ENCODE measurements at regions not wholly inside any gene's neighbourhood (a gene's known extent, or its start where the extent isn't known, plus 50 kb on each side); places are given as distances from the start of the nearest gene placed in this dataset.

DNA sequence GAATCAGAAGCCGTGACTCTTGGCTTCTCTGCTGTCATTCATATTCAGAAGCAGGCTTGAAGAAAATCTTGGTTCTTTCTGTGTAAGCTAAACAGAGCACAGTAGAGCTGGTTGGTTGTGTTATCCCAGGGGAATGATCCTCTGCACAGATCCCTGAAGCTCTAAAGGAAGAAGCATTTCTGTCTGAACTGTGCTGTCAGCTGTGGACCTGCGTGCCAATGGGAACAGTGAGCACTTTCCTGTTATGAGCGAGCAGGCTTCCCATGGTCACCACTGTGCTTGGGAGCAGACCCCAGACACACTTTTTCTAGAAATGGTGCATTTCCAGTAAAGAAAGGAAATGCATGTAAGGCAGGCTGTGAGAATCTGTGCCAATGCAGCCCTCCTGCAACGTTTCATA, 490.2 kb downstream of the EPM2A start:
- no peak for DNase-seq
- Histone ChIP-seq H3K56ac (ENCODE audit: insufficient read length, low read depth, low read length) (no peak overlapping the region), H3K27ac (ENCODE audit: insufficient read length, low read depth, low read length) (no peak overlapping the region)

More for the DNA sequence above, 490.2 kb downstream of the EPM2A start:
- H3K79me1 ChIP-seq (ENCODE audit: insufficient read depth, low read depth, low read length, poor library complexity, severe bottlenecking) = no peaks in the 10 kb centered on the region
- H4K5ac ChIP-seq (ENCODE audit: insufficient read length, low read depth, low read length) = no peak overlapping the region
- H3K23ac ChIP-seq (ENCODE audit: insufficient read length, low read depth, low read length) = no peak overlapping the region
- no peak overlapping the region for H3T11ph ChIP-seq (ENCODE audit: low read length)
- no peaks in the 10 kb centered on the region for H4K20me1 ChIP-seq (ENCODE audit: control insufficient read depth, insufficient read depth, insufficient read length)
- no peak overlapping the region for H2BK15ac ChIP-seq (ENCODE audit: low read depth, low read length)
- Mint-ChIP-seq H3K4me3 (no peak overlapping the region), H3K9me3 (no peaks in the 10 kb centered on the region), H3K36me3 (ENCODE audit: insufficient read depth in 1 of 3, low read depth in 3 of 3) (no peaks in the 10 kb centered on the region), H3K27ac (no peak overlapping the region), H3K4me1 (peaks cover 0 to 3% of the 10 kb centered on the region in 2 experiments; a peak in 1 of 4 replicates), H3K27me3 (ENCODE audit: low read depth) (0 out of 2 replicates have a peak, but pooled peaks cover 2% of the 10 kb centered on the region)
- H3K14ac ChIP-seq (ENCODE audit: insufficient read depth, low read length) = no peak overlapping the region
- no peak overlapping the region for H2BK120ac ChIP-seq (ENCODE audit: low read depth, low read length, poor library complexity, severe bottlenecking)
- H3K4ac ChIP-seq (ENCODE audit: low read depth, low read length) = no peak overlapping the region
- H4K91ac ChIP-seq (ENCODE audit: insufficient read length, low read depth, low read length) = no peak overlapping the region
- WGBS (ENCODE audit: extremely low coverage, insufficient read length, low lambda C conversion rate) = no CpG with 5 or more reads among the region's 4 CpGs
- TF ChIP-seq, protein P1, sequence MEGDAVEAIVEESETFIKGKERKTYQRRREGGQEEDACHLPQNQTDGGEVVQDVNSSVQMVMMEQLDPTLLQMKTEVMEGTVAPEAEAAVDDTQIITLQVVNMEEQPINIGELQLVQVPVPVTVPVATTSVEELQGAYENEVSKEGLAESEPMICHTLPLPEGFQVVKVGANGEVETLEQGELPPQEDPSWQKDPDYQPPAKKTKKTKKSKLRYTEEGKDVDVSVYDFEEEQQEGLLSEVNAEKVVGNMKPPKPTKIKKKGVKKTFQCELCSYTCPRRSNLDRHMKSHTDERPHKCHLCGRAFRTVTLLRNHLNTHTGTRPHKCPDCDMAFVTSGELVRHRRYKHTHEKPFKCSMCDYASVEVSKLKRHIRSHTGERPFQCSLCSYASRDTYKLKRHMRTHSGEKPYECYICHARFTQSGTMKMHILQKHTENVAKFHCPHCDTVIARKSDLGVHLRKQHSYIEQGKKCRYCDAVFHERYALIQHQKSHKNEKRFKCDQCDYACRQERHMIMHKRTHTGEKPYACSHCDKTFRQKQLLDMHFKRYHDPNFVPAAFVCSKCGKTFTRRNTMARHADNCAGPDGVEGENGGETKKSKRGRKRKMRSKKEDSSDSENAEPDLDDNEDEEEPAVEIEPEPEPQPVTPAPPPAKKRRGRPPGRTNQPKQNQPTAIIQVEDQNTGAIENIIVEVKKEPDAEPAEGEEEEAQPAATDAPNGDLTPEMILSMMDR (conservative IDR thresholded peaks at IDR 0.05) = no peak
- no peak overlapping the region for H2BK5ac ChIP-seq (ENCODE audit: insufficient read length, low read length)
- H2AFZ ChIP-seq (ENCODE audit: low read length) = no peak overlapping the region
- no peaks in the 10 kb centered on the region for H3K4me1 ChIP-seq (ENCODE audit: insufficient read depth, low read length)
- no peaks in the 10 kb centered on the region for H3K9me3 ChIP-seq (ENCODE audit: control insufficient read depth, low read depth, low read length)
- H2BK20ac ChIP-seq (ENCODE audit: low read depth, low read length, poor library complexity, severe bottlenecking) = no peak overlapping the region
- no peak overlapping the region for H4K8ac ChIP-seq (replicated peaks; ENCODE audit: insufficient read length, low read depth, low read length)
- no peak overlapping the region for H2AK5ac ChIP-seq (ENCODE audit: insufficient read length, low read length)
- H3K27me3 ChIP-seq (ENCODE audit: insufficient read depth, low read length) = no peaks in the 10 kb centered on the region
- no peaks in the 10 kb centered on the region for H3K79me2 ChIP-seq (ENCODE audit: insufficient read depth, low read length)
- no peak overlapping the region for H3K18ac ChIP-seq (ENCODE audit: insufficient read length, low read depth, low read length)
- no peak overlapping the region for H2BK12ac ChIP-seq (ENCODE audit: insufficient read length, low read depth, low read length)
- no peak overlapping the region for H3K4me2 ChIP-seq (ENCODE audit: insufficient read depth, insufficient read length, low read length)
- no peak overlapping the region for H3K9ac ChIP-seq (ENCODE audit: extremely low read depth, insufficient read length, low read length)
- H3K23me2 ChIP-seq (ENCODE audit: insufficient read length, low read depth, low read length, poor library complexity, severe bottlenecking) = no peaks in the 10 kb centered on the region

All from H9 (cell line).